ENCODE measurements at regions not wholly inside any gene's neighbourhood (a gene's known extent, or its start where the extent isn't known, plus 50 kb on each side); places are given as distances from the start of the nearest gene placed in this dataset.

- H3K27ac ChIP-seq, result no peak overlapping the region
- no peaks in the 10 kb centered on the region for H3K4me1 ChIP-seq (ENCODE audit: low read depth)
- H3K9me3 ChIP-seq (ENCODE audit: low read depth), result no peaks in the 10 kb centered on the region
- H3K4me3 ChIP-seq, result no peak overlapping the region
- no peaks in the 10 kb centered on the region for H3K27me3 ChIP-seq
- DNase-seq (ENCODE audit: low read depth in 1 of 2, low spot score in 1 of 2), result no peak
- TF ChIP-seq CTCF (IDR thresholded peaks at IDR 0.05; ENCODE audit: low read depth, low read length), result no peak
- H3K36me3 ChIP-seq, result no peaks in the 10 kb centered on the region
Observed at GRCh38 chr2:100222844-100223243, 80.5 kb upstream of the AFF3 start.

- H3K36me3 ChIP-seq, result no peaks in the 10 kb centered on the region
- no peak for DNase-seq (ENCODE audit: low read depth in 1 of 2, low spot score in 1 of 2)
- no peak overlapping the region for H3K27ac ChIP-seq
- no peak for TF ChIP-seq CTCF (IDR thresholded peaks at IDR 0.05; ENCODE audit: low read depth, low read length)
- H3K4me3 ChIP-seq, result no peak overlapping the region
- no peaks in the 10 kb centered on the region for H3K9me3 ChIP-seq (ENCODE audit: low read depth)
- no peaks in the 10 kb centered on the region for H3K4me1 ChIP-seq (ENCODE audit: low read depth)
- H3K27me3 ChIP-seq, result no peaks in the 10 kb centered on the region
Observed at GRCh38 chr2:100218552-100218951, 76.2 kb upstream of the AFF3 start.

GRCh38 chr2:100217323-100217722 lies 74.9 kb upstream of the AFF3 start:
- H3K9me3 ChIP-seq (ENCODE audit: low read depth), result no peaks in the 10 kb centered on the region
- DNase-seq (ENCODE audit: low read depth in 1 of 2, low spot score in 1 of 2), result no peak
- H3K4me3 ChIP-seq, result no peak overlapping the region
- H3K27ac ChIP-seq, result no peak overlapping the region
- no peaks in the 10 kb centered on the region for H3K4me1 ChIP-seq (ENCODE audit: low read depth)
- no peak for TF ChIP-seq CTCF (IDR thresholded peaks at IDR 0.05; ENCODE audit: low read depth, low read length)
- no peaks in the 10 kb centered on the region for H3K36me3 ChIP-seq
- no peaks in the 10 kb centered on the region for H3K27me3 ChIP-seq

DNA sequence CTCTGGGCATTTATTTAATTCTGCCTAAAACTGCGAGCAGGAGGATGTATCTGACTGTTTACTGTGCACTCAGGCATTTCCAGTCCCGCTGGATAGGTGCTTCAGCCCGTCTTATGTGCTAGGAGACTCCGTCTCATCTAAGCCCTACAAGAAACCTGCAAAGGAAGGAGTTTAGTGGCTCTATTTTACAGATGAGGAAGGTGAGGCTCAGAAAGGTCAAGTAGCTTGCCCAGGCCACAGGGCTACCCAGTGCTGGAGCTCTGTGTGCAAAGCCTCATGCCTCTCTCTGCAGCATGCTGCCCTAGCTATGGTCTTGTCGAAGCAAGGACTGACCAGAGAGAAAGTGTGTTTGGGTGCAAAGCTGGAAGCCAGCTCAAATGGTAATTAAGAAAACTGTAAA lies 73.6 kb upstream of the AFF3 start:
- no peaks in the 10 kb centered on the region for H3K27me3 ChIP-seq

GRCh38 chr2:100215371-100215770 lies 73.0 kb upstream of the AFF3 start:
- no peak for TF ChIP-seq CTCF (IDR thresholded peaks at IDR 0.05; ENCODE audit: low read depth, low read length)
- Histone ChIP-seq H3K27ac (no peak overlapping the region), H3K36me3 (no peaks in the 10 kb centered on the region), H3K4me1 (ENCODE audit: low read depth) (no peaks in the 10 kb centered on the region), H3K27me3 (no peaks in the 10 kb centered on the region), H3K4me3 (no peak overlapping the region), H3K9me3 (ENCODE audit: low read depth) (no peaks in the 10 kb centered on the region)
- no peak for DNase-seq (ENCODE audit: low read depth in 1 of 2, low spot score in 1 of 2)

More for the DNA sequence above, 73.6 kb upstream of the AFF3 start:
- Histone ChIP-seq H3K9me3 (ENCODE audit: low read depth) (no peaks in the 10 kb centered on the region), H3K4me3 (no peak overlapping the region), H3K36me3 (no peaks in the 10 kb centered on the region), H3K4me1 (ENCODE audit: low read depth) (no peaks in the 10 kb centered on the region), H3K27ac (no peak overlapping the region)
- TF ChIP-seq CTCF (IDR thresholded peaks at IDR 0.05; ENCODE audit: low read depth, low read length), result no peak
- no peak for DNase-seq (ENCODE audit: low read depth in 1 of 2, low spot score in 1 of 2)

Measured in cardiac muscle cell (in vitro differentiated cells and primary cell).